GM18867 (cell line): ENCODE measurements at regions not wholly inside any gene's neighbourhood (a gene's known extent, or its start where the extent isn't known, plus 50 kb on each side); places are given as distances from the start of the nearest gene placed in this dataset.

Experiments
- ATAC-seq: cut with Tn5 transposase; IDR thresholded peaks from one replicate; pipeline ENCODE4 v1.9.1; 2021; ENCODE audit warnings: mild to moderate bottlenecking, moderate library complexity; ENCODE audit not compliant: unreplicated experiment

DNA sequence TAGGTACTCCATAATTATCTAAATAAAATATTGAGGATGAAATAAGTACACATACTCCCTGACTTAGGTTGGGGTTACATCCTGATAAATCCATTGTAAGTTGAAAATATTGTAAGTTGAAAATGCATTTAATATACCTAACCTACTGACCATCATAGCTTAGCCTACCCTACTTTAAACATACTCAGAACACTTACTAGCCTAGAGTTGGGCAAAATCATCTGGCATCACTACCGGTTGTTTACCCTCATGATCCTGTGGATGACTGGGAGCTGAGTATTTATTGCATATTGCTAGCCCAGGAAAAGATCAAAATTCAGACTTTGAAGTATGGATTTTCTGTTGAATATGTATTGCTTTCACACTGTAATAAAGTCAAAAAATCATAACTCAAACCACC lies 467.3 kb downstream of the C6orf118 start:
- ATAC-seq: no peak

DNA sequence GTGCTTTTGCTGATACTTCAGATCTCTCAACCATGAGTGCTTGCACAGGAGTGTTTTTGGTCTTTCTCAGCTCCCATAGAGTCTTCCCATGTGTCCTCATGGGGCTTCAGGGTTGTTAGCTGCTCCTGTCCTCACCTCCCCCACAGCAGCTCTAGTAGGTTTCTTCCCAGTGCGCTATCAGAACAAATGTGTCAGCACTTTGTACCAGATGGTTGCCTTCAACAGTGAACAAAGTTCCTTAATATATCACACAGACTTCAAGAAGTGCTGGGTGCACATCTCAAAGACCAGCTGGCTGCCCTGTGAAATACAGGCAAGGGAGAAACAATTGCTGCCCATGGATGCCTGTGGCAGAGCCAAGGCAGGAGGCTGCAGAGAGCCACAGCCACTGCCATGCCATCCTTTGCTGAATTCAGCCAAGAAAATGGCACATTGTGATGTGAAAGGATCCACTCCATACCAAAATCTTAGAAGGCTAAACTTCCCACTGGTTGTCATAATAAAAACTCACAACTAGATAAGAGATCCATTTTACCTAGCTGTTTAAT lies 471.3 kb downstream of the C6orf118 start:
- no peak for ATAC-seq

DNA sequence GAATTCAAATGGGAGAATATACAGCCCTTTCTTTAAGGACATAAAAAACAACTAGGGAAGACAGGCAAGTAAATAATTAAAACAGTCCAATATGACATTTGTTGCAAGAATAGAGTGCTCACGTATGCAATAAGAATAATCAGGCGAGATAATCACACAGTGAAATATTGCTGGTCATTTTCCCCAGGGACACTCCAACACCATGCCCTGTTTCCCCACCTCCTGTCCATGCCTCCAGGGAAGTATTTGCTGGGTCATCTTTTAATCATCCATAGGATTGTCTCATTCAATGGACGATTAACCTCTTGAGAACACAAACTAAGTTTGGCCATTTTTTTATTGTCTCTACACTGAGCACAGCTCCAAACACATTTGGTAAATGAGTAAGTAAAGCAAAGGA lies 472.9 kb downstream of the C6orf118 start:
- ATAC-seq: no peak

DNA sequence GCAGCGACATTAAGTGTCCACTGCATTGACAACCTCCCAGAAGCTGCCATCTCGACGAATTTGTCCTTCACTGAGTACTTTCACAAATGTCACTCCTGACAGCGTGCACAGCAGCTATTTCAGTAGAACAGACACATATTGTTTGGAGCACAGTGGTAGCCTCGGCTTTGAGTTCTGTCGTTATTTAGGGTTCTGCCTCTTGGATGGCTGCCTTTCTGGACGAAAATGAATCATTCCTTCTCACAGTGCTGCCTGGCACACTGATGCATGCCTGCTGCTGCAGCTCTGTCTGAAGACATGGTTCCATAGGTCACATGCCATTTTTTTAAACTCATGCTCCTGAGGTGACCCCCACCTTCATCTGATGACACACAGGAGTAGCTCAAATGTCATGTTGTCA lies 477.0 kb downstream of the C6orf118 start:
- ATAC-seq: no peak

DNA sequence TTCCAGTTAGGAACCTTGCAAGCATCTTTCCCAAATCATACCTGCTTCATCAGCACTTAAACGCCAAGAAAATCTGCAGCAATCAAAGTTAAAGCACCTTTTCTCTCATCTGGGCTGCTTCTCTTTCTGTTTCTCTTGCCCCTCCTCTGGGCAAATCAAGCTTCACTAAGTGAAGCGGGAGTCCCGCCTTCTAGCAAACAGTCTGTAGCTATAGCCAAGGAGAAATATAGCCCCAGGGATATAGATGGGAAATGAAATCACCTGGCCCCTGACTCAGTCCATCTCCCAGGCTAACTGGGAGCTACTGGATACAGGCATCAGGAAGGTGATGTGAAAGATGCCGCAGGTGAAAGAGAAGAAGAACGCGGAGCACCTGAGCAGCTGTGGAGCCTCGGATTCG lies 481.9 kb downstream of the C6orf118 start:
- ATAC-seq: no peak

DNA sequence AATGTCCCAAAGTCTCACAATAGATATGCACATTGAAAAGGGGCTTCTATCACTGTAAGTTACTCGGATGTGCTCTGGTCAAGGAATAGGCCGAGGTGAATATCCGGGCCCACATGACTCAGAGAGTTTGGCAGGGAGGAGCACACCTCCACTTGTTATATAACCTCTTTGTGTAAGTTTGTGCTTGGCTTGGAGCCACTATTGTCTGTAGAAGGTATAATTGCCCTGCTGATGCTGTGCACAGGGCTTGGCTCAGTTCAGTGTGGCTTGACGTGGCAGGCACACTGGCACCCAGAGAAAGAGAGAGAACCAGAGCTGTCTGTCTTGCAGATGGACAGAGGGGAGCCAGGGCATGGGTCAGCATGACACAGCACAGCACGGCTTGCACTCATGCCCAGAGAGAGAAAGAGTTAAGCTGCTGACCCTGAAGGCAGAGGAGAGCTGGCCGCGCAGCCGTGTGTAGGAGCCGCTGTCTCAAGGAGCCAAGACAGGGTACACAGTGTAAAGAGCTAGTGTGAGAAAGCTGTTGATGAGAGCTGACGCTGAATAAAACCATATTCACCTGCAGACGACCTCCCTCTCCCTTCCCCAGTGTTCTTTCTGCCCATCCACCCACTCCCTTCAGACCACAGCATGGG lies 482.5 kb downstream of the C6orf118 start:
- ATAC-seq: no peak

DNA sequence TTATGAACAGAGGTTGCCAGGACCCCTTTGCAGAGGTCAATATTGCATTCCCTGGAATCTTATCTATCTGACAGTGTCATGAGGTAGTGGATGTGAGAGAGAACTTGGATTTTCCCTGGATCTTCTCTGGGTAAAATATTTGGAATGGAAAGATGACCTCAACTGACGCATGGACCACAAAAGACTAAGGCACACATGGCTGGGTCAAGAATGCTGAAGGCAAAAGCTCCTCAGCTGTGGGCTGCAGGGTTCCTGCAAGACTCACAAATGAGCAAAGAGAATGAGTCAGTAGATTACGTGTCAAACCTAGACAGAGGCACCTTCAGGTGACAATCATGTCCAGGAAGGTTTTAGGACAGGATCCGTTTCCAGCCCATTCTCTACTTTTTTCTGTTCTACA lies 484.0 kb downstream of the C6orf118 start:
- no peak for ATAC-seq

DNA sequence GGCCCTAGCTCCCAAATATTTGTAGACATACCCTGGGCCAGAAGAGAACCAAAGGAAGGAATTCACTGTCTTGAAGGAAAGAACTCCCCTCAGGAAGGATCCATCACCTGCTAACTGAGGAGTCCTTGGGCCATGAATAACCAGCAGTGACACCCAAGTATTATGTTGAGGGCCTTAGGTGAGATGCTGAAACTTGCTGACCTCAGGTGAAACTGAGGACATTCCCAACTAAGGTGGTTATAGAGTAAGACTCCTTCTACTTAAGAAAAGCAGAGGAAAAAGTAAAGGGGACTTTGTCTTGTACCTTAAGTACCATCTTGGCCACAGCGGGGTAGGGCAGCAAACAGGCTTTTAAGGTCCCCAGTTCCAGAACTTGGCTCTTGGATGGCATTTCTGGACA lies 491.7 kb downstream of the C6orf118 start:
- no peak for ATAC-seq

DNA sequence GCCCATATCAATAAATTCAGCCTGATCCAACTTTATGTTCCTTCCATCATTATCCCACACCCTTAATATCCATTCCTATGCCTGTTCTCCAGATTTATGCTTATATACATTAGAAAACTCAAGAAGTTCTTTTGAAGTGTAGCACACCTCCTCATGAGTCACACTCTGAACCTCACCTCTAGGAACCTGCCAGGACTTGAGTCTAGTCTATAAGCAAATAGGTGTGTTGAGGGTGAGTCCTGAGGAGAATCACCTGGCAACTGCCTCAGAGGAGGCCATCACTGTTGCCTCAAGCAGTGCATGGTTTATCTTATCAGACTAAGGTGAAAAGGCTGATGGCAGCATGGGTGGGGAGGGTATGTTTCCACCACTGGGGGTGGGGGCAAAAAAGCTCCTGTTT lies 496.7 kb downstream of the C6orf118 start:
- no peak for ATAC-seq

DNA sequence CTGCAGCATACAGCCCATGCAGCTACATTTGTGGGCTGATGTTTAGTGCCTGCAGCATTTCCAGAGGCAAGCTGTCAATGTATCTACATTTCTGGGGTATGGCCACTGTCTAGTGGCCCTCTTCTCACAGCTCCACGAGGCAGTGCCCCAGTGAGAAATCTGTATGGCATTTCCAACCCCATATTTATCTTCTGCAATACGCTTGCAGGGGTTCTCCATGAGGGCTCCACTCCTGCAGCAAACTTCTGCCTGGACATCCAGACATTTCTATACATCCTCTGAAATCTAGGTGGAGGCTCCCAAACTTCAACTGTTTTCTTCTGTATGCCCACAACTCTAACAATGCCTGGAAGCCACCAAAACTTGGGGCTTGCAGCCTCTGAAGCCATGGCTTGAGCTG lies 502.3 kb downstream of the C6orf118 start:
- no peak for ATAC-seq

DNA sequence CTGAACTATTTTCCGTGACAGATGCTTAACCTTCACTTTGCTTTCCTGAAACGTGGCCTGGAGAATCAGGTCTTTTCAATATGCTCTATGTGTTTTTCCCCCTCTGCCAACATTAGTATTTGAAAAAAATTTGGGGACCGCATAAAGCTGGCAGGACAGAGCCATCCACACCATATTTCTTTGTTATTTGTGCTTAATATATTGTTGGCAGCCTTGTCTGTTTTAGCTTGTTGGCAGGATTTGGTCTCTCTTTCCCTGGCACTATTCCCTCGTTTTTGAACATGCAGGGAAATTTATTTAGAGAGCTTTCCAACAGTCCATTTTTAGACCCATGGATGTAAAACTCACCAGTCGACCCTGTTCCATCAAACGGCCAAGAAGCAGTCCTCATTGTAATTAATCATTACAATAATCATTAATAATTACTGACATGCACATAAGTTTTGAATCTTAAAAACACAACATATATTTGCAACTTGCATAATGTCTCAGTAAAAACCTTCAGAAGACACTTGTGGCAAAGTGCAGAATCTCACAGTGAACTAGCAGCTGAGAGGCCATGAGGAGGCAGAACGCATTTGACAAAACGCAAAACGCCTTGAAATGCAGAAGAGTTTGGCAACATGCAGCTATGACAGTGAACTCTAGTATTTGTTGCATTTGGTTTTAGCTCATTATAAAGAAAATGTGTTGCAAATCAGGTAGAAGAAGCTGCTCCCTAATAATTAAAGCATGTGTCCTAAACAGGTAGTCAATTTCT lies 514.2 kb downstream of the C6orf118 start:
- ATAC-seq: no peak

DNA sequence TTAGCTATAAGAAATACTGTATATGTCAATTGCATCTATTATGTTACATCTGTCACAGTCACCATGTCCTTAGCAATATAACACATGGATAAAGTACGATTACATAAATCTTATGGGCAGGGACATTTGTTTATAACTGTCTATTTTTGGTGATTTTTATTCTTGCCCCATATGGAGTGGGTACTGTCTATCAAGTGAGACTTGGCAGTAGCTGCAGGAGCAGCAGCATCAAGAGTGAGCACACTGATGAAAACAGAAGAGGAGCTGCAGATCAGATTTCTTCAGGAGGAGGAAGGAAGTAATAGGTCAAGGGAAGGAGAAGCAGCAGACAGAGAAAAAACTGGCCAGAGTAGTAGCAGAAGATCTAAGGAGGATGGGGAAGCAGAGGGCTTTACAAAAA lies 516.7 kb downstream of the C6orf118 start:
- no peak for ATAC-seq

DNA sequence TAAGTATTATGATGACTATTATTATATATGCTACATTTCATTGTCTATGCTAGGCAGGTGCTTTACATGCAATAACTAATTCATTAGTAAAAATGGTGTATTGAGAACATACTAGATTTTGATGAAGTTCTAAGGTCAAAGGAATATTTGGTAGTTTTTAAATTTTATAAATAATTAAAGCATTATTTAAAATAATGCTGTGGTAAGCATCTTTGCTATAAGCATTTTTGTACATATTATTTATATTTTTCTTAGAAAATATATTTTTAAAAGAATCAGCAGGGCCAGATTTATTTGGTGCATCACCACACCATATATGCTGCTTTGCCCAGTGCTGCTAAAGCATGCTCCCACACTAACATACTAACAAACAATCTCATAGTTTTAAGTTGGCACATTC lies 517.9 kb downstream of the C6orf118 start:
- ATAC-seq: no peak

DNA sequence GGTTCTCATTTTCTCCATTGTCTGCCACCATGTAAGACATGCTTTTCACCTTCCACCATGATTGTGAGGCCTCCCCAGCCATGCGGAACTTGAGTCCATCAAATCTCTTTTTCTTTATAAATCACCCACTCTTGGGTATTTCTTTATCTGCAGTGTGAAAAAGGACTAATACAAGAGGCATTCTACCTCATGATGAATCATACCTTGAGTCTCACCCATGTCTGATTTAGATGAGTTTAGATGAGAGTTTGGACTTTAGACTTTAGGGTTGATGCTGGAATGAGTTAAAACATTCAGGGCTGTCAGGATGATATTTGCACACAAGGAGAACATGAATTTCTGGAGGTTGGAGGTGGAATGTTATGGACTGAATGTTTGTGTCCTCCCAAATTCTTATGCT lies 545.6 kb downstream of the C6orf118 start:
- ATAC-seq: no peak

DNA sequence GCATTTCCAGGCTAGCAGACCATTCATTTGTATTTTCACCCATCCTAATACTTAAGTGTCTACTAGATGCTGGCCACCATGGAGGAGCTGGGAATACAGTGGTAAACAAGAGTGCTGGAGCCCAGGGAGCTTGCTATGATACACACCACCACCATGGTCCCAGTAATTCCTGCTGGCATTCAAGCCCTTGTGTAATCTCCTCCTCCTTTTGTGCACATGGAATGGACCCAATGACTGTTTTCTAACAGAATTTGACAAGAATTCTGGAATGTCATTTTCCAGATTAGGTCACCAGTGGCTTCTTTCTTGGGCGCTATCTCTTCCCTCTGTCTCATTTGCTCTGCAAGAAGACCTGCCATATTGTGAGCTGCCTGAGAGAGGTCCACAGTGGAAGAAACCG lies 552.0 kb downstream of the C6orf118 start:
- ATAC-seq: no peak

DNA sequence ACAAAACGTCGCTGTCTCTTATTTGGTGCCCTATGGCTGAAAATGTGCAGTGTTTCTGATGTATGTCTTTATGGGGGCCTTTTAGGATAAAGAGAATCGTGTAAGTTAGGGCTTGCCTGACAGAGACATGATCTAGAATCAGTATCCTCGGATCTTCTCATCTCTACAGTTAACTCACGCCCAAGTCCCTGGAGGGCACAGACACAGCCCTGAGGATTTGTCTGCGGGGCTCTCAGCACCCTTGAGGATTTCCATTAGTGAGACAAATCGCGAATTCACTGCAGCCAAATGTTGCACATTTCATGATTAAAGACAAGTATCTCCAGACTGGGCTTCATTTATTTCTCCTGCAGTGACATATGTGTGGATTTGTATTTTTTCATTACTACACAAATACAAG lies 552.7 kb downstream of the C6orf118 start:
- no peak for ATAC-seq

DNA sequence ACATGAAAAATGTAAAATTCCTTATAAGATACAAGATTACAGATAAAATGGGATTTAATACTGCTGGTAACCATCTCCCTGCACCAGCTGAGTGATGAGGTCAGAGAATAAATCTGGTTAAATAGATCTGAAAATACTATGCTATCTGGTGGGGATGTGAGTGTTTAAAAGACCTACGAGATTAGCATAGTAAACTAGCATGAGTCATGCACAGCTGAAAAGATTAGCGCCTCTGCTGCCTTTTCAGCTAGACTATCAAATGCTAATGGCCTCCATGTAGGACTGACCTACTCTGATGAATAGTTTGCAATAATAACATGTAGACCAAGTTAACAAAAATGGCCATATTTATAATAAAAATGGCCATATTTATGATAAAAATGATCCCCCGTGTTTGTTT lies 553.3 kb downstream of the C6orf118 start:
- no peak for ATAC-seq

DNA sequence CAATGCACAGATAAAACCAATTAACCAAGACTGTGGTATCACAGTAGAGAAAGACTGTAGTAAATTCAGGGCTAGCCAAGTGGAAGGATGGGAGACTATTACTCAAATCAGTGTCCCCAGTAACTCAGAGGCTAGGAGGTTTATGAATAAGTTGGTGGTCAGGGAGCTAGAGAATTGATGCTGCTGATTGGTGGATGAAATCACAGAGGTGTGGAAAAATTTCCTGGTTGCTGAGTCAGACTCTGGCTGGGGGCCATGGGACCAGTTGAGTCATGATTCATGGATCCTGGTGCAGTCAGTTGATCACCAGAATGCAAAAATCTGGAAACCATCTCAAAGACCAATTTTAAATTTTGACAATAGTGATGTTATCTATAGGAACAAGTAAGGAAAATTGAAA lies 555.9 kb downstream of the C6orf118 start:
- ATAC-seq: no peak

DNA sequence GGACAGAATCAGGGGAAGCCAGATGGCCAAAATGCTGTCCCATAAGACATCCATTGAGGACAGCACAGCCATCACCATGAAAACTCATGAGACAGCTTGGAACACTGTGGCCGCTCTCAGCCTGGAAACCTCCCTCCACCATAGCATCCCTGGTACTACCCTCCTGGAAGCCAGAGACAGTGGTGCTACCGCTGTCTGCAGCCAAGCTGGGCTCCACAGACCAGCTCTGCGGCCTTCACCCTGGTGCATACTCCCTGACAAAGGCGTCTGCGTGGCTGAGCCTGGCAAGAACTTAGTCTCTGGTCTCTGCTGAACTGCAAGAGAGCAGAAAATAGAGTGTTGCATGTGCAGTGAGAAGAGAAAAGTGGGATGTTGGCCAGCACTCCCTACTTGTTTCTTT lies 558.0 kb downstream of the C6orf118 start:
- no peak for ATAC-seq

DNA sequence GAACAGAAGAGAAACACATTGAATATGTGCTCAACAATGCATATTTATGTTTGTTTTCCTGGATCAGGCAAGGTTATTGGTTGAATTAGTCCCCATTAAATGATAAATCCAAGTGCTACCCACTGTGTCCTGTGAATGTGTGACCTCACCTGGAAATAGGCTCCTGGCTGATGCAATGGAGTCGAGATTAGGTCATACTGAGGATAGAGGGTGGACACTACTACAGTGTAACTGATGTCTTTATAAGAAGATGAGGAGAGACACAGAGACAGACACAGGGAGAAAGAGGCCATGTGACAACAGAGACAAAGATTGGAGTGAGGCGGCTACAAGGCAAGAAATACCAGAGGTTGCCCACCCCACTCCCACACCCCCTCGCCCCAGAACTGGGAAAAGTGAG lies 559.3 kb downstream of the C6orf118 start:
- ATAC-seq: no peak

DNA sequence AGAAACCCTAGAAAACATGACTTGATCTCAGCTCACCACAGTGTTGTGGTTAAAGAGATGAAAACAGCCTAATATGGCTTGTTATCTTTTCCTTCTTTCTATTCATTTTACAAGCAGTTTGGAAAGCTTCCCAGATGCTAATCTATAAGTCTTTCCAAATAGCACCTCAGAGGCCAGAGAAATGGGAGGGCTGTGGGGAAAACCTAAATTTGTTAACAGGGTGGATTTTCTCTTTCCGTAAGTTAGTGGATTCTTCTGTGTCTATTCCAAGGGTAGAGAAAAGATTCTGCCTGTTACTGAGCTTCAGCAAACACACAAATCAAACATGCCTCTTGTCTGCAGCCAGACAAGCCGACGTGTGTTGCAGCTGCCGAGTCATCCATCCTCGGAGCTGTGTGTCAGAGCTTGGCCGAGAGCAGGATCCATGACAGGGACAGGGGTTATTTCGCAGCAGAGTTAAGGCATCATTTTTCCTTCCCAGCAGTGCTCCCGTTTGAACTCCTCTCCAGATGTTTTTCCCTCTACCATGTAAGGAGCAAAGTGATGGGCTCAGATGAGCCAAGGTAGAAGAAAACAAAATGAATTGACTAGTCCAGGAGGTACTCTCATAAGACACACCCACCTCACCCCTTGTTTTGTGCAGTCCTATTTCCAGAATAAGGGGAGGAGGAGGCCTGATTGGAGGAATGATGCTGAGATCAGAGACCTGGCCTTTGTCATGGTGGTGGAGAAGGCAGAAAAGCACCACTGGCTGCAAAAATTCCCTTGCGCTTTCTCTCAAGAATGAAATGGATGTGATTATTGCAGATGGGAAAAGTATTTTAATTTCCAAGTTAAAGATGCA lies 560.0 kb downstream of the C6orf118 start:
- no peak for ATAC-seq

DNA sequence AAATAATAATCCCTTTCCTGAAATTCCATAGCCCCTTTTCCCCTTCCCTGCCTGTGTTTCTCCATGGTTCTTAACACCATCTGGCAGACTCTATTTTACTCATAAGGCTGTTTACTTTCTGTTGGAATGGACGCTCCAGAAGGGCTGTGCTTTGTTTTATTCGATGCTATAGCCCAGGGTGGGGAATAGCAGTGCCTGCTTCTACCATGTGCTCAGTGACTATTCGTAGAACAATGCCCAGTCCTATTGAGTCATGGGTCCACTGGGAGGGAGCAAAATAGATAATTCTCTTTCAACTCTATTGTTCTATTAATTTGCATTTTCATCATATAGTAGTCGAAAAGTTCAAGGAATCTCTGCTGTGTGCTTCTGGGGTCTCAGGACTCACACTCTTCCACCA lies 565.1 kb downstream of the C6orf118 start:
- no peak for ATAC-seq
